ENCODE measurements at regions not wholly inside any gene's neighbourhood (a gene's known extent, or its start where the extent isn't known, plus 50 kb on each side); places are given as distances from the start of the nearest gene placed in this dataset.

- TF ChIP-seq, protein P1, sequence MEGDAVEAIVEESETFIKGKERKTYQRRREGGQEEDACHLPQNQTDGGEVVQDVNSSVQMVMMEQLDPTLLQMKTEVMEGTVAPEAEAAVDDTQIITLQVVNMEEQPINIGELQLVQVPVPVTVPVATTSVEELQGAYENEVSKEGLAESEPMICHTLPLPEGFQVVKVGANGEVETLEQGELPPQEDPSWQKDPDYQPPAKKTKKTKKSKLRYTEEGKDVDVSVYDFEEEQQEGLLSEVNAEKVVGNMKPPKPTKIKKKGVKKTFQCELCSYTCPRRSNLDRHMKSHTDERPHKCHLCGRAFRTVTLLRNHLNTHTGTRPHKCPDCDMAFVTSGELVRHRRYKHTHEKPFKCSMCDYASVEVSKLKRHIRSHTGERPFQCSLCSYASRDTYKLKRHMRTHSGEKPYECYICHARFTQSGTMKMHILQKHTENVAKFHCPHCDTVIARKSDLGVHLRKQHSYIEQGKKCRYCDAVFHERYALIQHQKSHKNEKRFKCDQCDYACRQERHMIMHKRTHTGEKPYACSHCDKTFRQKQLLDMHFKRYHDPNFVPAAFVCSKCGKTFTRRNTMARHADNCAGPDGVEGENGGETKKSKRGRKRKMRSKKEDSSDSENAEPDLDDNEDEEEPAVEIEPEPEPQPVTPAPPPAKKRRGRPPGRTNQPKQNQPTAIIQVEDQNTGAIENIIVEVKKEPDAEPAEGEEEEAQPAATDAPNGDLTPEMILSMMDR (conservative IDR thresholded peaks at IDR 0.05 in 1 of 2, IDR thresholded peaks at IDR 0.05 in 1 of 2; ENCODE audit: extremely low read depth in 1 of 2, insufficient read depth in 1 of 2, low read depth in 1 of 2, low read length in 2 of 2), result no peak
- TF ChIP-seq EZH2 (IDR thresholded peaks at IDR 0.05; ENCODE audit: borderline replicate concordance, low read length), result no peak
These were observed 296.9 kb downstream of the TMEM114 start for GRCh38 chr16:8293413-8293812.
